ENCODE measurements at regions not wholly inside any gene's neighbourhood (a gene's known extent, or its start where the extent isn't known, plus 50 kb on each side); places are given as distances from the start of the nearest gene placed in this dataset.

DNA sequence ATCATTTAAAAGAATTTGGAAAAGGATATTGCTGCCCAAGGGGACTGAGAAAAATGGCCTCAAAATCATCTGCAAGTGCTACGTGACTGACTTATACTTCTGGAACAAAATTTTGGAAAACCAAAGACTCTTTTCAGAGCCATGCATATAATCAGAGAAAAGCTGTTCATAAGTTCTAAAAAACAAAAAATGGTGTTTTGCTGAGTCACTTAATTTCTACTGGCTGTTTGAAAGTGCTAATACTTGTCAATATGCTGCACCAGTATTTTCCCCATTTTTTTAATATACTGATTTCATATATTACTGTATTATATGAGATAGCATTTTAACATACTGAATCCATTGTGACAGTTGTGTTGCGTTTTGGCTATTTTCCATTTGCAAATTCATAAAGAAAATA lies 61.5 kb upstream of the ZMAT1 start:
- H3K27me3 ChIP-seq (replicated peaks in 1 of 2; ENCODE audit: control insufficient read depth in 2 of 2, insufficient read depth in 2 of 2, low read length in 1 of 2): no peaks in the 10 kb centered on the region
- no peak overlapping the region for H3K4me2 ChIP-seq (ENCODE audit: control insufficient read depth, insufficient read depth)
- no peaks in the 10 kb centered on the region for H3K36me3 ChIP-seq (ENCODE audit: control insufficient read depth in 2 of 2, insufficient read depth in 2 of 2, low read length in 1 of 2)
- H3K9ac ChIP-seq (ENCODE audit: control insufficient read depth, insufficient read depth, low read length): no peak overlapping the region
- no peak overlapping the region for H3K4me3 ChIP-seq
- no peak for TF ChIP-seq BCL11A (IDR thresholded peaks at IDR 0.05; ENCODE audit: low read depth, low read length)
- no peak for TF ChIP-seq NFYA (IDR thresholded peaks at IDR 0.05; ENCODE audit: borderline replicate concordance, low read depth, low read length)
- no peak for TF ChIP-seq TCF12 (IDR thresholded peaks at IDR 0.05; ENCODE audit: low read depth, low read length)
- ChIA-PET CTCF (no interaction called here), POLR2A (no interaction called here), RAD21 (ENCODE audit: unreplicated experiment) (no interaction called here), SMC1A (ENCODE audit: uncharacterized antibody, unreplicated experiment) (no interaction called here)
- H4K20me1 ChIP-seq (ENCODE audit: control insufficient read depth, insufficient read depth): no peaks in the 10 kb centered on the region
- in situ Hi-C loops (cut with MboI) (no loop called here), intact Hi-C loops (cut with micrococcal nuclease; ENCODE audit: unreplicated experiment) (no loop called here)
- no peaks in the 10 kb centered on the region for H3K4me1 ChIP-seq (ENCODE audit: control insufficient read depth, insufficient read depth, low read length)
- no TSS peak for BruUV-seq (replicated peaks)
- FAIRE-seq: no peak
- 0% methylated on average over 2 of the region's 2 CpGs for WGBS (ENCODE audit: insufficient coverage, insufficient replicate concordance, low lambda C conversion rate, missing lambda C conversion rate)
- H3K79me2 ChIP-seq (ENCODE audit: control insufficient read depth, insufficient read depth, low read length): no peaks in the 10 kb centered on the region
- no peak overlapping the region for H2AFZ ChIP-seq (ENCODE audit: control insufficient read depth, low read depth, low read length)
- no peak for DNase-seq (ENCODE audit: low read depth, low spot score)
- no peaks in the 10 kb centered on the region for H3K9me3 ChIP-seq (replicated peaks; ENCODE audit: control insufficient read depth, insufficient read depth, low read length)
- no peak overlapping the region for H3K27ac ChIP-seq (ENCODE audit: control insufficient read depth, insufficient read depth)
- ATAC-seq: no peak

- SMC1A ChIA-PET (ENCODE audit: uncharacterized antibody, unreplicated experiment): no interaction called here
- Histone ChIP-seq H3K9me3 (replicated peaks; ENCODE audit: control insufficient read depth, insufficient read depth, low read length) (no peaks in the 10 kb centered on the region), H3K79me2 (ENCODE audit: control insufficient read depth, insufficient read depth, low read length) (no peaks in the 10 kb centered on the region), H3K4me1 (ENCODE audit: control insufficient read depth, insufficient read depth, low read length) (no peaks in the 10 kb centered on the region), H4K20me1 (ENCODE audit: control insufficient read depth, insufficient read depth) (no peaks in the 10 kb centered on the region), H2AFZ (ENCODE audit: control insufficient read depth, low read depth, low read length) (no peak overlapping the region), H3K36me3 (ENCODE audit: control insufficient read depth in 2 of 2, insufficient read depth in 2 of 2, low read length in 1 of 2) (no peaks in the 10 kb centered on the region), H3K27me3 (replicated peaks in 1 of 2; ENCODE audit: control insufficient read depth in 2 of 2, insufficient read depth in 2 of 2, low read length in 1 of 2) (no peaks in the 10 kb centered on the region), H3K9ac (ENCODE audit: control insufficient read depth, insufficient read depth, low read length) (no peak overlapping the region), H3K4me2 (ENCODE audit: control insufficient read depth, insufficient read depth) (no peak overlapping the region), H3K4me3 (no peak overlapping the region), H3K27ac (ENCODE audit: control insufficient read depth, insufficient read depth) (no peak overlapping the region)
- FAIRE-seq: no peak
- WGBS (ENCODE audit: insufficient coverage, insufficient replicate concordance, low lambda C conversion rate, missing lambda C conversion rate): 0% methylated on average over 2 of the region's 2 CpGs
- intact Hi-C loops (cut with micrococcal nuclease; ENCODE audit: unreplicated experiment) (no loop called here), in situ Hi-C loops (cut with MboI) (no loop called here)
- no TSS peak for BruUV-seq (replicated peaks)
- no peak for DNase-seq (ENCODE audit: low read depth, low spot score)
- no peak for ATAC-seq
- POLR2A ChIA-PET: no interaction called here
- RAD21 ChIA-PET (ENCODE audit: unreplicated experiment): no interaction called here
- CTCF ChIA-PET: no interaction called here
- TF ChIP-seq, protein P1, sequence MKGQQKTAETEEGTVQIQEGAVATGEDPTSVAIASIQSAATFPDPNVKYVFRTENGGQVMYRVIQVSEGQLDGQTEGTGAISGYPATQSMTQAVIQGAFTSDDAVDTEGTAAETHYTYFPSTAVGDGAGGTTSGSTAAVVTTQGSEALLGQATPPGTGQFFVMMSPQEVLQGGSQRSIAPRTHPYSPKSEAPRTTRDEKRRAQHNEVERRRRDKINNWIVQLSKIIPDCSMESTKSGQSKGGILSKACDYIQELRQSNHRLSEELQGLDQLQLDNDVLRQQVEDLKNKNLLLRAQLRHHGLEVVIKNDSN (IDR thresholded peaks at IDR 0.05; ENCODE audit: borderline replicate concordance, extremely low read length, insufficient read depth, low read depth, low read length): no peak
- no peak for TF ChIP-seq ZSCAN29 (IDR thresholded peaks at IDR 0.05)
- no peak for TF ChIP-seq ESRRA (IDR thresholded peaks at IDR 0.05; ENCODE audit: low read length)
- no peak for TF ChIP-seq SMC3 (IDR thresholded peaks at IDR 0.05; ENCODE audit: borderline replicate concordance, low read length)
- no peak for TF ChIP-seq CHD4 (IDR thresholded peaks at IDR 0.05)
- no peak for TF ChIP-seq TBL1XR1 (IDR thresholded peaks at IDR 0.05; ENCODE audit: low read depth, low read length)
- no peak for TF ChIP-seq JUNB (IDR thresholded peaks at IDR 0.05)
- TF ChIP-seq TAF1 (IDR thresholded peaks at IDR 0.05; ENCODE audit: borderline replicate concordance, low read depth, low read length): no peak
- TF ChIP-seq BMI1 (IDR thresholded peaks at IDR 0.05; ENCODE audit: borderline replicate concordance): no peak
- TF ChIP-seq ETV6 (conservative IDR thresholded peaks at IDR 0.05 in 1 of 2, IDR thresholded peaks at IDR 0.05 in 1 of 2; ENCODE audit: borderline replicate concordance in 1 of 2, low read depth in 1 of 2): no peak
- no peak for TF ChIP-seq CTCF (IDR thresholded peaks at IDR 0.05 in 2 of 3, conservative IDR thresholded peaks at IDR 0.05 in 1 of 3; ENCODE audit: control insufficient read depth in 2 of 3, extremely low read depth in 1 of 3, insufficient read depth in 1 of 3, low read depth in 3 of 3, low read length in 3 of 3)
- TF ChIP-seq JUND (IDR thresholded peaks at IDR 0.05; ENCODE audit: low read depth, low read length): no peak
Measured at GRCh38 chrX:101986586-101986985, 54.8 kb upstream of the ZMAT1 start.
